ENCODE measurements at regions not wholly inside any gene's neighbourhood (a gene's known extent, or its start where the extent isn't known, plus 50 kb on each side); places are given as distances from the start of the nearest gene placed in this dataset.

- Histone ChIP-seq H4K20me1 (ENCODE audit: control insufficient read depth, insufficient read depth, insufficient read length) (no peaks in the 10 kb centered on the region), H4K91ac (ENCODE audit: insufficient read length, low read depth, low read length) (no peak overlapping the region), H3K18ac (ENCODE audit: insufficient read length, low read depth, low read length) (no peak overlapping the region), H3K27ac (ENCODE audit: insufficient read length, low read depth, low read length) (no peak overlapping the region), H3K79me1 (ENCODE audit: insufficient read depth, low read depth, low read length, poor library complexity, severe bottlenecking) (no peaks in the 10 kb centered on the region), H3K23ac (ENCODE audit: insufficient read length, low read depth, low read length) (no peak overlapping the region), H2BK120ac (ENCODE audit: low read depth, low read length, poor library complexity, severe bottlenecking) (no peak overlapping the region), H3T11ph (ENCODE audit: low read length) (no peak overlapping the region), H2AFZ (ENCODE audit: low read length) (no peak overlapping the region), H2BK5ac (ENCODE audit: insufficient read length, low read length) (no peak overlapping the region), H2BK12ac (ENCODE audit: insufficient read length, low read depth, low read length) (no peak overlapping the region), H4K5ac (ENCODE audit: insufficient read length, low read depth, low read length) (no peak overlapping the region), H3K14ac (ENCODE audit: insufficient read depth, low read length) (no peak overlapping the region), H2BK15ac (ENCODE audit: low read depth, low read length) (no peak overlapping the region), H2BK20ac (ENCODE audit: low read depth, low read length, poor library complexity, severe bottlenecking) (no peak overlapping the region), H4K8ac (replicated peaks; ENCODE audit: insufficient read length, low read depth, low read length) (no peak overlapping the region), H2AK5ac (ENCODE audit: insufficient read length, low read length) (no peak overlapping the region), H3K4ac (ENCODE audit: low read depth, low read length) (no peak overlapping the region), H3K4me2 (ENCODE audit: insufficient read depth, insufficient read length, low read length) (peak overlapping the region; percentile 49), H3K27me3 (ENCODE audit: insufficient read depth, low read length) (no peaks in the 10 kb centered on the region), H3K9ac (ENCODE audit: extremely low read depth, insufficient read length, low read length) (no peak overlapping the region), H3K23me2 (ENCODE audit: insufficient read length, low read depth, low read length, poor library complexity, severe bottlenecking) (no peaks in the 10 kb centered on the region), H3K56ac (ENCODE audit: insufficient read length, low read depth, low read length) (no peak overlapping the region), H3K4me1 (ENCODE audit: insufficient read depth, low read length) (peaks cover 13% of the 10 kb centered on the region; the same call in 1 of the 2 replicates), H3K9me3 (ENCODE audit: control insufficient read depth, low read depth, low read length) (peaks cover 9% of the 10 kb centered on the region), H3K79me2 (ENCODE audit: insufficient read depth, low read length) (no peaks in the 10 kb centered on the region; the same call in 1 of the 2 replicates)
- H3K9me3 Mint-ChIP-seq, result peaks cover 29 to 35% of the 10 kb centered on the region in 2 experiments
- DNase-seq, result no peak
- WGBS (ENCODE audit: extremely low coverage, insufficient read length, low lambda C conversion rate), result no CpG with 5 or more reads among the region's 2 CpGs
- H3K36me3 Mint-ChIP-seq (ENCODE audit: insufficient read depth in 1 of 3, low read depth in 3 of 3), result peaks cover 23 to 34% (median 32%) of the 10 kb centered on the region in 3 experiments
- no peak overlapping the region; a peak in 2 of 7 replicates for H3K27ac Mint-ChIP-seq
- H3K27me3 Mint-ChIP-seq (ENCODE audit: low read depth), result peaks cover 3% of the 10 kb centered on the region; the same call in 1 of the 2 replicates
- H3K4me3 Mint-ChIP-seq, result no peak overlapping the region
- H3K4me1 Mint-ChIP-seq, result peaks cover 28 to 43% of the 10 kb centered on the region in 2 experiments
- no peak for TF ChIP-seq CTCF (conservative IDR thresholded peaks at IDR 0.05)
Observed at GRCh38 chr12:64991121-64991611, 129.9 kb downstream of the WIF1 start.
